Muscle of back (tissue), 3 donors: ENCODE measurements at regions not wholly inside any gene's neighbourhood (a gene's known extent, or its start where the extent isn't known, plus 50 kb on each side); places are given as distances from the start of the nearest gene placed in this dataset.

Experiments
- DNase-seq, 3 donors: peaks; one replicate each; pipeline versions ENCODE4 v3.0.0 to v3.0.0-alpha.2; 2013

- DNase-seq: no peak
These were observed 153.0 kb downstream of the UXS1 start for GRCh38 chr2:106041150-106041549.

- DNase-seq: no peak
These were observed 154.3 kb downstream of the UXS1 start for GRCh38 chr2:106039634-106040315.

GRCh38 chr2:106038601-106039375 is 155.3 kb downstream of the UXS1 start:
- peak in 1 of 3 donors; percentile 52 for DNase-seq

GRCh38 chr2:106037932-106038331 is 156.2 kb downstream of the UXS1 start:
- DNase-seq: no peak

GRCh38 chr2:106037262-106037661 is 156.8 kb downstream of the UXS1 start:
- no peak for DNase-seq

- no peak for DNase-seq
These were observed 159.8 kb downstream of the UXS1 start for GRCh38 chr2:106034325-106034724.

GRCh38 chr2:106032676-106033075 is 161.4 kb downstream of the UXS1 start:
- DNase-seq: no peak

GRCh38 chr2:106030287-106031268 is 163.5 kb downstream of the UXS1 start:
- peak; percentile 85 to 95 (median 90) for DNase-seq

- DNase-seq: no peak
These were observed 165.9 kb downstream of the UXS1 start for GRCh38 chr2:106028192-106028591.

GRCh38 chr2:106026271-106027190 is 167.6 kb downstream of the UXS1 start:
- DNase-seq: no peak

- peak in 1 of 3 donors; percentile 15 for DNase-seq
These were observed 168.3 kb downstream of the UXS1 start for GRCh38 chr2:106025796-106026195.

GRCh38 chr2:106021662-106022028 is 172.5 kb downstream of the UXS1 start:
- DNase-seq: no peak

GRCh38 chr2:106020821-106021661 is 173.1 kb downstream of the UXS1 start:
- DNase-seq: peak in 2 of 3 donors; percentile 38 to 60

- DNase-seq: peak in 2 of 3 donors; percentile 61 to 81
These were observed 174.1 kb downstream of the UXS1 start for GRCh38 chr2:106020032-106020431.

- no peak for DNase-seq
These were observed 176.0 kb downstream of the UXS1 start for GRCh38 chr2:106018141-106018540.

GRCh38 chr2:106012591-106013347 is 181.3 kb downstream of the UXS1 start:
- no peak for DNase-seq

- DNase-seq: no peak
These were observed 182.0 kb downstream of the UXS1 start for GRCh38 chr2:106012001-106012590.

- peak in 2 of 3 donors; percentile 43 to 70 for DNase-seq
These were observed 182.7 kb downstream of the UXS1 start for GRCh38 chr2:106011380-106011779.
